Trophoblast cell (in vitro differentiated cells and primary cell): ENCODE measurements at regions not wholly inside any gene's neighbourhood (a gene's known extent, or its start where the extent isn't known, plus 50 kb on each side); places are given as distances from the start of the nearest gene placed in this dataset.

Experiments
- DNase-seq, 2 donors: peaks; one replicate each; pipeline ENCODE4 v3.0.0-alpha.2; 2016
- H2AFZ ChIP-seq: 2 replicates; pipeline ENCODE4 v1.6.1; 2013; ENCODE audit warnings: low read length, moderate library complexity, mild to moderate bottlenecking; ENCODE audit not compliant: insufficient read depth, poor library complexity
- H2AK5ac ChIP-seq: 2 replicates; pipeline ENCODE4 v1.6.1; 2013; ENCODE audit warnings: mild to moderate bottlenecking, low read length
- H2BK120ac ChIP-seq: 2 replicates; pipeline ENCODE4 v1.6.1; 2013; ENCODE audit warnings: low read length, mild to moderate bottlenecking, moderate library complexity; ENCODE audit not compliant: insufficient read depth, poor library complexity
- H2BK12ac ChIP-seq: 2 replicates; pipeline ENCODE4 v1.6.1; 2013; ENCODE audit warnings: mild to moderate bottlenecking, low read length, moderate library complexity
- H2BK5ac ChIP-seq: 2 replicates; pipeline ENCODE4 v1.6.1; 2013; ENCODE audit warnings: low read length, low read depth, moderate library complexity, mild to moderate bottlenecking; ENCODE audit not compliant: poor library complexity
- H3K14ac ChIP-seq: 2 replicates; pipeline ENCODE4 v1.6.1; 2013; ENCODE audit warnings: mild to moderate bottlenecking, low read length
- H3K18ac ChIP-seq: 2 replicates; pipeline ENCODE4 v1.6.1; 2013; ENCODE audit warnings: mild to moderate bottlenecking, low read length
- H3K23ac ChIP-seq: 2 replicates; pipeline ENCODE4 v1.6.1; 2013; ENCODE audit warnings: low read length
- H3K27ac ChIP-seq: 2 replicates; pipeline ENCODE4 v1.5.1; 2013; ENCODE audit warnings: low read depth, mild to moderate bottlenecking, inconsistent platforms, low read length, moderate library complexity
- H3K27me3 ChIP-seq: 2 replicates; pipeline ENCODE4 v1.6.1; 2013; ENCODE audit warnings: inconsistent platforms, mild to moderate bottlenecking, low read length, moderate library complexity; ENCODE audit not compliant: insufficient read depth
- H3K36me3 ChIP-seq, 2 experiments: 1 replicate in 1 of 2; 2 replicates in 1 of 2; pipeline ENCODE4 v1.6.1; 2013; ENCODE audit warnings: low read length in 2 of 2, mild to moderate bottlenecking in 2 of 2, moderate library complexity in 1 of 2; ENCODE audit not compliant: insufficient read depth in 2 of 2, control insufficient read depth in 1 of 2
- H3K4ac ChIP-seq: 2 replicates; pipeline ENCODE4 v1.6.1; 2013; ENCODE audit warnings: low read depth, mild to moderate bottlenecking, low read length, moderate library complexity
- H3K4me1 ChIP-seq, 2 experiments: 1 replicate in 1 of 2; 2 replicates in 1 of 2; pipeline ENCODE4 v1.6.1; 2013; ENCODE audit warnings: low read length in 2 of 2, mild to moderate bottlenecking in 2 of 2, moderate library complexity in 1 of 2; ENCODE audit not compliant: insufficient read depth in 2 of 2, control insufficient read depth in 1 of 2
- H3K4me2 ChIP-seq: 2 replicates; pipeline ENCODE4 v1.6.1; 2013; ENCODE audit warnings: inconsistent platforms, mild to moderate bottlenecking, low read length, moderate library complexity
- H3K4me3 ChIP-seq: 2 replicates; pipeline ENCODE4 v1.5.1; 2013; ENCODE audit warnings: mild to moderate bottlenecking, low read depth, low read length, inconsistent platforms
- H3K79me1 ChIP-seq: one replicate; pipeline ENCODE4 v1.6.1; 2013; ENCODE audit warnings: low read length
- H3K79me2 ChIP-seq: 2 replicates; pipeline ENCODE4 v1.6.1; 2013; ENCODE audit warnings: low read length, mild to moderate bottlenecking; ENCODE audit not compliant: control insufficient read depth, insufficient read depth, poor library complexity
- H3K9ac ChIP-seq: 2 replicates; pipeline ENCODE4 v1.6.1; 2013; ENCODE audit warnings: mild to moderate bottlenecking, low read length
- H3K9me3 ChIP-seq: 2 replicates; pipeline ENCODE4 v1.6.1; 2013; ENCODE audit warnings: low read depth, mild to moderate bottlenecking, control low read depth, inconsistent platforms, low read length; ENCODE audit not compliant: insufficient read depth
- H4K12ac ChIP-seq: 2 replicates; pipeline ENCODE4 v1.6.1; 2013; ENCODE audit warnings: low read depth, mild to moderate bottlenecking, low read length, moderate library complexity
- H4K8ac ChIP-seq: 2 replicates; pipeline ENCODE4 v1.6.1; 2013; ENCODE audit warnings: low read depth, mild to moderate bottlenecking, low read length, moderate library complexity
- H4K91ac ChIP-seq: one replicate; pipeline ENCODE4 v1.6.1; 2013; ENCODE audit warnings: low read depth, mild to moderate bottlenecking, low read length, moderate library complexity
- WGBS: extraction: QIAGEN DNeasy Blood & Tissue Kit; methylation state at CpG from one replicate; pipeline ENCODE4 v1.1.7; 2013; ENCODE audit warnings: missing lambda C conversion rate; ENCODE audit not compliant: insufficient read length, insufficient coverage; ENCODE audit errors: extremely low coverage; 5-methylcytosine and 5-hydroxymethylcytosine counted together

DNA sequence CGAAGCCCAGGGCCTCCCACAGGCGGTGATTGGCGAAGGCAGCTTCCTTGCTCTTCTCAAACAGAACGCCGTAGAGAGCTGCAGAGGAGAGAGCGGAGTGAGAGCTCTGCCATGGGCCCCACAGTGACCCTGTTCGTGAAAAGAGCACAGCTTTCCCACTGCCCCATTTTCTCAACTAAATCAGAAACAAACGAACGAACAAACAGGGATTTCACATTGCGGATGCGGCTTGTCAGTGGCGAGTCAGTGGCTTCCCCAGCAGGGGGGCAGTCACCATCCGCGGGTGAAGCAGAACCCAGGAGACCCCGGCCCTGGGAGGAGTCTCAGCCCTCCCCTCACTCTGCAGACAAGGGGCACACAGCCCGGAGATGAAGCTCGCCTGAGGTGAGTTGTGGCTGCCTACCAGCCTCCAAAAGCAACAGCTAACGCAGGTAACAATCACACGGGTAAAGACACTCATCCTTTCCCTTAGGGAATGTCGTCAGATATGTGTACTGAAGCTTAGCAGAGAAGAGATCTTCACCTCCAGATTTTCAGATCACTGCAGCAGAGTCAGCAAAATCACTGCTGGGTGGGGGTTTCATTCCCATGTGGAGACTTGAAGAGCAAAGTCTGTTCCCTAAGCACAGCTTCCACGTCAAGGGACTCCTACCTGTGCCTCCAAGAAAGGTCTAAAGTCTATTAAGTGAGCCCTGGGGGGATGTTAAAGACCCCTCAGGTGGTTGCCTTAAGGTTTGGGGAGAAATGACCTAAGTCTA, 51.2 kb upstream of the GPR31 start:
- H3K4me2 ChIP-seq, result no peak overlapping the region
- WGBS, result no CpG with 5 or more reads among the region's 21 CpGs

GRCh38 chr6:167209577-167209975, 51.8 kb upstream of the GPR31 start:
- no CpG with 5 or more reads among the region's 9 CpGs for WGBS

More for the DNA sequence above, 51.2 kb upstream of the GPR31 start:
- Histone ChIP-seq H3K23ac (no peak overlapping the region), H4K91ac (no peak overlapping the region), H2BK5ac (no peak overlapping the region), H4K8ac (no peak overlapping the region), H3K9ac (no peak overlapping the region), H3K79me1 (peaks cover 2% of the 10 kb centered on the region), H3K4me3 (no peak overlapping the region), H2BK120ac (no peak overlapping the region), H3K4ac (no peak overlapping the region), H3K36me3 (no peaks in the 10 kb centered on the region), H3K27ac (no peak overlapping the region), H3K9me3 (no peaks in the 10 kb centered on the region), H3K4me1 (peaks cover 6 to 12% of the 10 kb centered on the region in 2 experiments), H3K18ac (no peak overlapping the region), H2BK12ac (no peak overlapping the region), H4K12ac (no peak overlapping the region), H3K79me2 (no peaks in the 10 kb centered on the region), H3K14ac (no peak overlapping the region), H3K27me3 (no peaks in the 10 kb centered on the region), H2AFZ (no peak overlapping the region), H2AK5ac (no peak overlapping the region)
- DNase-seq, result no peak

DNA sequence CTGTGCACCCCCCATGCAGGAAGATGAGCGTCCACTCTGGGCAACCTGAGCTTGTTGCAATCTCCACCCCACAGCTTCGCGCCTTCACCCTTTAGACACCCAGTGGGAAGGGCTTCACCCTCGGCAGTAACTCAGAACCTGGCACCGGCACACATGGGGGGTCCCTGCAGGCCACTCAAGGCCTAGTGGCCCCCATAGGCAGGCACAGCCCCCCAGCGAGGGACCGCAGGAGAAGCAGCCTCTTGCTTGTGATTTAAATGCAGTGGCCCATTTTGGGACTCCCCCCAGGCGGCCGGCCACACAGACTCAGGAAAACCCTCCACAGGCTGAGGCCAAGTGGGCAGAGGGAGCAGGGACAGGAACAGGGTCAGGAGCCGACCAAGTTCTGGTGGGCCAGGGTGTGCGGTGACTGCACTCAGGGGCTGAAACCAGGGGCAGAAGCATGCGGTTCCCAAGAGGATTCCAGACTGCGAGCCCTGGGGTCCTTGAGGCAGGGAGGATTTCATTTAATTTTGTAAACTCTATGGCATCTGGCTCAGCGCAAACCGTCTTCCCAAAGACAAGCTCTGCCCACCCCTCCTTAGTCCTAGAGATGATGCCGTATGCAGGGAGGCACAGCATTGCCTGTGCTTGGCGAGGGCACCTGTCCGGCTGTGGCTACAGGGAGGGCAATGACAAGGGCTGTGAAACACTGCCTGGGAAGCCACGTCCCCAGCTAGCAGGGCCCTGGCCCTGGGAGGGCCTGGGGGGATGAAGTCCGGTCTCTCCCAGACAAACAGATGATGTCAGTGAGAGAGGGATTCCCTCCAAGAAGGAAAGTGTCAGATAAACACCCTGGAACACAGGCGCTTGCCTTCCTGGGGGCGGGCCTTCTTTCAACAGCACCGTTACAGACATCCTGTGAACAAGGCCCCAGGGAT, 52.9 kb upstream of the GPR31 start:
- Histone ChIP-seq H3K9me3 (no peaks in the 10 kb centered on the region), H3K79me2 (no peaks in the 10 kb centered on the region), H3K18ac (peak overlapping the region; percentile 30), H2BK12ac (no peak overlapping the region), H4K8ac (no peak overlapping the region), H3K4me2 (no peak overlapping the region), H3K23ac (no peak overlapping the region), H3K79me1 (peaks cover 2% of the 10 kb centered on the region), H2AFZ (no peak overlapping the region), H3K4me3 (no peak overlapping the region), H2AK5ac (no peak overlapping the region), H3K4ac (no peak overlapping the region), H4K91ac (peak overlapping the region; percentile 21), H3K14ac (peak overlapping the region; percentile 22), H3K27me3 (no peaks in the 10 kb centered on the region), H3K9ac (no peak overlapping the region), H2BK5ac (no peak overlapping the region), H3K4me1 (peaks cover 6 to 12% of the 10 kb centered on the region in 2 experiments), H4K12ac (no peak overlapping the region), H2BK120ac (no peak overlapping the region), H3K27ac (no peak overlapping the region), H3K36me3 (no peaks in the 10 kb centered on the region)
- DNase-seq, result no peak
- WGBS, result no CpG with 5 or more reads among the region's 23 CpGs

More at GRCh38 chr6:167209577-167209975, 51.8 kb upstream of the GPR31 start:
- Histone ChIP-seq H4K12ac (no peak overlapping the region), H3K9me3 (no peaks in the 10 kb centered on the region), H2BK12ac (no peak overlapping the region), H3K4me3 (no peak overlapping the region), H2AFZ (no peak overlapping the region), H3K23ac (no peak overlapping the region), H3K4ac (no peak overlapping the region), H3K79me2 (no peaks in the 10 kb centered on the region), H3K36me3 (no peaks in the 10 kb centered on the region), H3K79me1 (peaks cover 2% of the 10 kb centered on the region), H2BK5ac (no peak overlapping the region), H2BK120ac (no peak overlapping the region), H4K91ac (no peak overlapping the region), H3K4me2 (no peak overlapping the region), H3K27me3 (no peaks in the 10 kb centered on the region), H3K9ac (no peak overlapping the region), H3K18ac (no peak overlapping the region), H3K4me1 (peaks cover 6 to 12% of the 10 kb centered on the region in 2 experiments), H3K14ac (no peak overlapping the region), H4K8ac (no peak overlapping the region), H3K27ac (no peak overlapping the region), H2AK5ac (no peak overlapping the region)
- no peak for DNase-seq

DNA sequence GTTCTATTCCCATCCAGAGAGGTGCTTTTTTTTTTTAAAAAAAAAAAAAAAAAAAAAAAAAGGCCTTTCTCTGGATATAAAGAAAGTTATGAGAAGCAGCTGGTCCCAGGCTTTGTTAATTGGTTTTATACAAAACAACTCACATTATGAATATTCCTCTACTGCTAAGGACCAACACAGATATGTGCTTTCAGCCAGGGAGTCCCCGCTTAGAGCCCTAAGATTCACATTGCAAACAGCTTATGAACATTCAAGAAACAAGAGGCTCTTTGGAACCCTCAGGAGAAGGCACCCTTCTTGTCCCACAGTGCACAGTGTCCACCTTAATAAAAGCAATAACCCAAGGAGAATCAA, 53.5 kb upstream of the GPR31 start:
- Histone ChIP-seq H2AK5ac (no peak overlapping the region), H3K9ac (no peak overlapping the region), H3K27ac (no peak overlapping the region), H4K12ac (no peak overlapping the region), H3K79me1 (peaks cover 2% of the 10 kb centered on the region), H2BK5ac (no peak overlapping the region), H3K27me3 (no peaks in the 10 kb centered on the region), H2BK120ac (no peak overlapping the region), H3K4me1 (peaks cover 6 to 12% of the 10 kb centered on the region in 2 experiments), H4K8ac (no peak overlapping the region), H3K23ac (no peak overlapping the region), H3K4me3 (no peak overlapping the region), H2BK12ac (no peak overlapping the region), H3K14ac (no peak overlapping the region), H3K18ac (no peak overlapping the region), H4K91ac (no peak overlapping the region), H3K79me2 (no peaks in the 10 kb centered on the region), H3K4ac (no peak overlapping the region), H3K36me3 (no peaks in the 10 kb centered on the region), H2AFZ (no peak overlapping the region), H3K9me3 (no peaks in the 10 kb centered on the region), H3K4me2 (no peak overlapping the region)
- no peak for DNase-seq
- no CpG with 5 or more reads among the region's 1 CpG for WGBS
